Stimulated activated CD8-positive, alpha-beta memory T cell treated with anti-CD3 and anti-CD28 coated beads, Interleukin-15, amount 100 ng/mL, for 48 hours (primary cell): ENCODE measurements at regions not wholly inside any gene's neighbourhood (a gene's known extent, or its start where the extent isn't known, plus 50 kb on each side); places are given as distances from the start of the nearest gene placed in this dataset.

Experiments used
- DNase-seq, 2 donors: peaks; one replicate each; pipeline ENCODE4 v3.0.0-alpha.2; 2020; ENCODE audit warnings: low read depth in 2 of 2

- no peak for DNase-seq
These were observed 112.8 kb downstream of the SAMD5 start for GRCh38 chr6:147621263-147621662.

DNA sequence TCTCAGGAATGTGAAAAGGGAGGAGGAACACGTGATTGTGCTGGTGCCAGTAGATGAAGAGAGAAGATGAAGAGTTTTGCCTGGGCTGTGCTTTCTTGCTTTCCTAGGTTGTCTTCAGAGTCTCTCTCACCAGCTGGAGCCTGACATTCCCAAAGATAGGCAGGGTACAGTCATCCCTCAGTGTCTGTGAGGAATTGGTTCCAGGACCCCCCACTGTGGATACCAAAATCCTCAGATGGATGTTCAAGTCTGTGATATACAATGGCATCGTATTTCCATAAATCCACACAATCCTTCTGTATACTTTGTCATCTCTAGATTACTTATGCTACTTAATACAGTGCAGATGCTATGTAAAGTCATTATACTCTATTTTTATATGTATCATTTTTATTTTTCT is 113.5 kb downstream of the SAMD5 start:
- no peak for DNase-seq

DNA sequence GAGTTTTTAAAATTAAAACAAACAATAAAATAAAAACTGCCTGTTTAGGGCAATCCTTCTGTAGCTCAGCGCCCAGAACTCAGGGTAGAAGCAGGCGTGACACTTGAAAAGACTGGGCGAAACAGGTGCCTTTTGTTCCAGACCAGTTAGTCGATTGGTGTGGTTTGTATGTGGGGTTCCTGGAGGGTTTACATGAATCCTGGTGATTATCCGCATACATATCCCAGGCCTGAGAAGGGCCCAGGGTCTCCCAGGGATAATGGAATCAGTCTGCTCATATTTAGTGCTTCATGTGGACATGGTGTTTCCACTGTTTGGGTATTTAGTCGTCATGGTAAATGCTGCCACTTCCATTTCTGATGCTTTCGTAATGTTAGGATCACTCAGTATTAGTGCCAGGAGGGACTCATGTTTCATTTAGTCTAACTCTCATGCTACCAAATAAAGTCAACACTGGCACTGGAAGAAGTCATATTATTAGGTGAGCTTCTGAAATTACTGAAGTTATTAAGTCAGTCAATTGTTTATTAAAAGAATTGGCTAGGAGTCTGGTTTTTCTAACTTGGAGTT is 116.5 kb downstream of the SAMD5 start:
- no peak for DNase-seq

GRCh38 chr6:147625946-147626345 is 117.5 kb downstream of the SAMD5 start:
- DNase-seq, result no peak

GRCh38 chr6:147627411-147627810 is 118.9 kb downstream of the SAMD5 start:
- no peak for DNase-seq

GRCh38 chr6:147633191-147633590 is 124.7 kb downstream of the SAMD5 start:
- no peak for DNase-seq

- no peak for DNase-seq
These were observed 129.2 kb downstream of the SAMD5 start for GRCh38 chr6:147637620-147638195.

DNA sequence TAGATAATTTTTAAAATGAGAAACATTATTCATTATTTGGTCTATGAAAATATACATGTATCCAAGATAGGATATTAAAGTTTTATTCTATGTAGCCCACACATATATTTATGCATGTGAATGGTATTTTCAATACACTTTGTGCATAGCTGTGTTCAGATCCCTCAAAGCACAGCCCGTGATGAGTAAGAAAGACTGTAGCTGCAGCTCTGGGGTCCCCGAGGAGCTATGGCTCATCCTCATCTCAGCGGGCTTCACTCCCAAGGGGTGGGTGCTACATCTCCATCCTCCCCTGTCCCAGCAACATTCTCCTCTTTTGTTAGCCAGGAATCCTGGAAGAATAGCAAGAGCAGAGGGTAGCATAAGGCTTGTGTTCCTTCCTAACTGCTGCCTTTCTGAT is 130.8 kb downstream of the SAMD5 start:
- DNase-seq, result no peak

DNA sequence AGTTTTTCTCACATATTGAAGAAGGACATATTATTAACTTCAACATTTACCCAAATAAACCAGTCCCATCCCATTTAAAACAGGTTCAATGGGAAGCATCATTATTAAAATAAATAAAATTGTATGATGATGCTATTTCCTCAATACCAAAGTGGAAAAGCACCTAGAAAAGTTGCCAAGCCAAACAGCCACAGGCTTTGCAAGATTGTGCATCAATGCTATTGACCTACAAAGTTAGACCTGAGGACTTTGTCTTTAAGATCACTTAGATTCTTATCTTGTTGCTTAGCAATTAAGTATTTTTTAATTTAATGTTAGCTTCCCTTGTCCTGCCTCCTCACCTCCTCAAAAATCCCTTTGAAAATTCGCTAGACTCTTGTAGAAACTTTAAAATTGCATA is 132.1 kb downstream of the SAMD5 start:
- DNase-seq, result no peak

- DNase-seq, result no peak
These were observed 133.0 kb downstream of the SAMD5 start for GRCh38 chr6:147641511-147641910.

DNA sequence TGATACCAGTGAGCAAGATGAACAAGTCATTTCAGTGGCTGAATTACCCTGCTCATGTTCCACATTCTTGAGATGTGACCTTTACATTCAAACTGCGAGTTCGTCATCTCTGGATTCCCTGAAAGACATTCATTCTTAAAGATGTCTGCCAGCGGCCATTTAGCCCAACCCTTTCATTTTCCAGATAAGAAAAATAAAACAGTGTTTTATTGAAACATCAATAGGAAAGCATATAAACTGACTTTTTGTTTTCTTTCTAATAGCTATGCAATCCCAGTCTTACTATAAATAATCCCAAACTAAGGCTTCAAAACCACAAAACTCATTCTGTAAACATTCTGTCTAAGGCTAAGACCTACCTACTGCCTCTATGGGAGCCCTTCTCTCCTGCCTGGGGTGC is 134.0 kb downstream of the SAMD5 start:
- no peak for DNase-seq

DNA sequence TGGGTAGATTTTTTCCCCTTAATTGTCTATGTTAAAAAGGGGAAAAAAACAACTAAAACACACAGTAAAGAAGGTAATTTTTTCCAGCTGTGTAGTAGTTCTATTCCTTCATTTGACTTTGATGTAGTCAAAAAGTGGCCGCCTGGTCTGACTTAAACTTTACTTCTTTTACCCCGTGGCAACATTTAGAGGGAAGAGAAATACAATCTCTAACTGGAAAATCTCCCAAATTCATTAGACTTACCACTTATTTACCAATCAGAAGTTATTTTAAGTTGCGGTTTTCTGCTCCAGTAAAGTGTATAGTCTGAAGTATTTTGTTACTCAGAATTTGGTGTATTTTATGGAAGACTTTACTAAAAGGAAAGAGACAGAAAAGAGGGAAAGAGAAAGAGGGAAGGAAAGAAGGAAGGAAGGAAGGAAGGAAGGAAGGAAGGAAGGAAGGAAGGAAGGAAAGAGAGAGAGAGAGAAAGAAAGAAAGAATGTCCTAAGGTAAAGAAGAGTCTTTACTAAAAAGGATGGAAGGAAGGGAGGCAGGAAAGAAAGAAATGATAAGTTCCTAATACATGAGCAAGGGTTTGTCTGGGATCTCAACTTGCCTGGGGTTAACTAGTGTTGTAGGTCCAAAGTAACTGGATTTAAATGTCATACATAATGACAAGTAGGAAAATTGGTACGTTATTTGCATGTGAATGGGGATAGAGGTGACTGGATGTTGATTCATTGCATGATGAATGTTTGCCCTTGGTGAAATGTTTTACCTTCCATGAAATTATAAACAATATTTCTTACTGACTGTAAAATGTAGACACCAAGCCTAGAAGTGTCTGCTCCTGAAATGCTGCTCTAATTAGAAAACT is 135.1 kb downstream of the SAMD5 start:
- no peak for DNase-seq

DNA sequence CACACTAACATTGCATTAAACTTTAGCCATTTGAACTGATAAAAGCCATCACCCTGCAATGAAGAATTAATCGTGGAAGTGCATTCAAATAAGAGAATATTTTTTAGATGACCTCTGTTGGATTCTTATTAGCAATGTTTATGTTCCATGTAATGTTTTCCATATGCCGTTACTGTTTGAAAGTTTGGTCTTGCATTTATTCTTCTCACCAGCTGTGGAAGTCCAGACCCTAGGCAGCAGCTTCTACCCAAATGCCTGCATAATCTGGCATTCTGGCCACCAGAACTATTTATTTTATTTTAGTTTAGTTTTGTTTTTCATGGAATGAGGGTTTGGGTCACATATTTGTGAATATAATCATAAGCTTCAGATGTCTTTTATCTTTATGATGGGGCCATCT is 140.4 kb downstream of the SAMD5 start:
- no peak for DNase-seq

DNA sequence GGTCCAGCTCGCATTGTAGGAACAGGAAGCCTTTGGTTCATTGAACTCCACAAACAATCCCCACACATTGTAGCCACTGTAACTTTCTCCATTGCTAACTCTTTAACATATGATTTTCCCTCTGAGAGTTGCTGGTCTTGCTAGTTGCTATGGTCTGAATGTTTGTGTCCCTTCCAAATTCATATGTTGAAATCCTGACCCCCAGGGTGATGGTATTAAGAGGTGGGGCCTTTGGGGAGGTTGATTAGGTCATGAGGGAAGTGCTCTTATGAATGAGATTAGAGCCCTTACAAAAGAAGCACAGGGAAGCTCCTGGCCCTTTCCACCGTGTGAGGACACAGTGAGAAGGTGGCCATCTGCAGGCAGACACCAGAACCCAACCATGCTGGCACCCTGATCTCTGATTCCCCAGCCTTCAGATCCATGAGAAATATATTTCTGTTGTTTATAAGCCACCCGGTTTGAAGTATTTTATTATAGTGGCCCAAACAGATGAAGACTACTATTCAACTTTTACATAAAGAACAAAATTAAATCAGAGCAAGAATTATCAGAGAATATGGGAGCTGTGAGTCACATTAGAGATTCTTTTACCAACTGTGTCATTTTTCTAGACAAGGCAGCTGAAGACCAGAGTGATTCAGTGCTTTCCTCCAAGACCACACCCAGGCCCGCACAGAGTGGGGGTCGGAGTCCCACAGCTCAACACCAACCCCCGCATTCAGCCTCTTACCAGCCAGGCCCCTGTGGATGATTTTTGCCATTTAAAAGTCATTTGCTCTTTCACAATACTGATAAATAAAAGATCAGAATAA is 143.0 kb downstream of the SAMD5 start:
- no peak for DNase-seq

DNA sequence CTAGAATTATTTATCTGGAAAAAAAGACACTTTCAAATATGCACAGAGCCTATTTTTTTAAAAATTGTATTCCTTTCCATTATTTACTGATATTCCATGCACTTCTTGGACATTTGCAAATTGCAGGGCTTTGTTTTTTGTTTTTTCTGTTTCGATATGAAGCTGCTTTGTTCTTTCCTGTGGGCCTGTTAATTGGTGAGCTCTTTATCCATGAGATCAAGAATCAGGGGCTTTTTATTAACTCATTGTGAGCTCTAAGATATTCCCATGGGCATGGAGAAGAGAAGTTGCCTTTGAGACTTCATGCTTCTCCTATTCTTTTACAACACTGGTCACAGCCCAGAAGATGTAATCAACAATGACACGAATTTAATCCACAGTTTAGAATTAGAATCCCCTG is 145.1 kb downstream of the SAMD5 start:
- DNase-seq, result no peak

DNA sequence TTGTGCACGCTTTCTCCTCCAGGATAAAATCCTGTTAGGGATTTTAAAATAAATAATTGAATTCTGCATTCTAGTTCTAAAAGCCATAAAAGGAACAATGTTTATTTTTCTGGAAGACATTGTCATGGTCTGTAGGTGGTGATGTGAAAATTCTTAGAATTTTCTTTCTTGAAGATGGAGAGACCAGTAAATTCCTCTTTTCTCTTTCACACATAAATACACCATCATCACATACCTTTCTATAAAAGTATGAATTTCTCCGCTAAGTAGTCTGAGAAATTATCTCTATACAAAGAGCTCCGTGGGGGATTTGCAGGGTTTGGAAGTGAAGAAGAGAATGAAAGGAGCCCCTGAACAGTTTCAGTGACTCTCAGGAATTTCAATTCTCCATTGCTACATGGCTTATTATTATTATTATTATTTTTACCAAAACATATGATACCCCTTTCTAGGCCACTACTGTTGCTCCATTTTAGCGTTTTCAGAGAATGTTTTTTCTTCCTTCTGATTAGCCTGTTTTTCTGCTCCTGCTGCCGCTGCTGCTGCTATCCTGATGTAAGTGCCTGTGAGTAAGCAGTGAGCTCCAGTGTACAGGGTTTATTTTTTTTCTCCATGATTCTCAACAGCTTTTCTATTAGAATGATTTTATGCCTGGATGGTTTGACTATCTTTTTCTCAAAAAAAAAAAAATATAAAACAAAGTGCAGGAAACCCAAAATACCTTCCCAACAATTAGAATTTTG is 145.8 kb downstream of the SAMD5 start:
- no peak for DNase-seq

DNA sequence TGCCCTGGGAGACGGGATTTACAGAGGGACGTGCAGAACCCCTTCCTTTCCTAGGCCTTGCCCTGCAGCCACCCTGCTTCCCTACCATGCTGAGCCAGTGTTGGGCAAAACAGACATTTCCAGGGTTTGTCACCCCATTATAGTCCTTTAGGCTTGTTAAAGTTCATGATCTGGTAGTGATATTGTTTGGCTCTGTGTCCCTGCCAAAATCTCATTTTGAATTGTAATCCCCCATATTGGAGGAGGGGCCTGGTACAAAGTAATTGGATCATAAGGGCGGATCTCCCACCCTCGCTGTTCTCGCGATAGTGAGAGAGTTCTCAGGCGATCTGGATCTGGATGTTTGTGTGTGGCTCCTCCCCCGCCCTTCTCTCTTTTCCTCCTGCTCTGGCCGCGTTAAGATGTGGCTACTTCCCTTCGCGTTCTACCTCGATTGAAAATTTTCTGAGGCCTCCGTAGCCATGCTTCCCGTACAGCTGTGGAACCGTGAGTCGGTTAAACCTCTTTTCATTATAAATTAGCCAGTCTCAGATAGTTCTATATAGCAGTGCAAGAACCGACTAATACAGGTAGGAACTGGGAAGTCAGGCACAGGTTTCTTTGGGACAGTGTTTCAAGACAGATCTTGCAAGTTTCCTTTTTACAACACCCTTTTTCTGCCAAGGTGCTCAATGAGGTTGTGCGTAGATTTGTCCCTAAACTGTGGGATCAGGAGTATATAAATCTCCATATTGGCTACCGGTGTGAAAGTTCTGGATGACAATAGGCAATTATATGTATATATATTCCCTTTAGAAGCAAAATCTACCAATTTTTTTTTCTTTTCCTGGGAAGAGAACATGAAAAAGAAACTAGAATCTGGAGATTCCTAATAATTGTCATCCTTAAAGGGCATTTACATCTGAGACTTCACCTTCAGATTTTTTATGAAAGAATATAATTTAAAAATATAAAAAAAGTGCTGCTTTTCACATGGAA is 152.1 kb downstream of the SAMD5 start:
- no peak for DNase-seq

DNA sequence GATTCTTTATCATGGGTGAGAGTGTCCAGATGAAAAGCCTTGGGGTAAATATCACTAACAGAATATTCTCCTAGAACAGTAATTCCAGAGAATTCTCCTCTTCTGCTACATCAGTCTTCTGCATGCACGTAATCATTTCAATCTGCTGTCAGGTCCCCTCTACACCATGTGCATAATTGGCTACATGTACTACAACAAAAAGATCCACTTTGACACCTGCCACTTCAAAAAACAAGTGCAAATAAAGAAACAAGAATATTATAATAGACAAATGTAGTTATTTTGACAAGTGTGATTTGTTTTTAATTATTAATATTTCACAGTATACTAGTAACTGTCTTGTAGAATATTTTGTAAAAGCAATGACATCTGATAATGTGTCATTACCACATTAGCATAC is 154.2 kb downstream of the SAMD5 start:
- no peak for DNase-seq

DNA sequence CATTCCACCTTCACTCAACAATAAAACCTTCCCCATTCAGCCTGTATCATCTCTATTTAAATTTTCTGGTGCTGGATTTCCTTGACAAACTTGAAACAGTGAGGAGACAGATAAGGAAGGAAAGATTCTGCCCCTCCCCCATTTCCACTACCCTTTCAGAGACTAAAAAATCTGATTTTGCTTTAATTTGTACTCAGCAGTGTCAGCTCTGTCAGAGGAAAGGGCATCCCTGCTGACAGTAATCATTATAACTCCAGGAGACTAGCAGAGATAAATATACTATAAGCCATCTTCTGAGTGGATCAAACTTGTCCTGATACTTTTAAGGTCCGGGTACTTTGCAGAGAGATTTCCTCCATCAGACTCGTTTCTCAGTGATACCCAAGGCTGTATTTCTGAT is 155.6 kb downstream of the SAMD5 start:
- no peak for DNase-seq

- no peak for DNase-seq
These were observed 157.8 kb downstream of the SAMD5 start for GRCh38 chr6:147666255-147666654.
